A673 (cell line): ENCODE measurements at regions not wholly inside any gene's neighbourhood (a gene's known extent, or its start where the extent isn't known, plus 50 kb on each side); places are given as distances from the start of the nearest gene placed in this dataset.

Experiments
- EZH2 ChIP-seq: fragments of 200-600 bp; sonication (generic); IDR thresholded peaks from 2 replicates; pipeline ENCODE4 v1.6.1; 2017; ENCODE audit warnings: borderline replicate concordance, low read depth, mild to moderate bottlenecking, mixed read lengths, antibody characterized with exemption, low read length; ENCODE audit not compliant: poor library complexity, severe bottlenecking
- TF ChIP-seq, protein P1 (sequence below): fragments of 300-800, 200-600 bp; sonication (generic); conservative IDR thresholded peaks from 2 replicates; pipeline ENCODE4 v1.5.1; 2017; ENCODE audit warnings: low read depth, mild to moderate bottlenecking, antibody characterized with exemption, low read length, moderate library complexity, mixed read lengths

DNA sequence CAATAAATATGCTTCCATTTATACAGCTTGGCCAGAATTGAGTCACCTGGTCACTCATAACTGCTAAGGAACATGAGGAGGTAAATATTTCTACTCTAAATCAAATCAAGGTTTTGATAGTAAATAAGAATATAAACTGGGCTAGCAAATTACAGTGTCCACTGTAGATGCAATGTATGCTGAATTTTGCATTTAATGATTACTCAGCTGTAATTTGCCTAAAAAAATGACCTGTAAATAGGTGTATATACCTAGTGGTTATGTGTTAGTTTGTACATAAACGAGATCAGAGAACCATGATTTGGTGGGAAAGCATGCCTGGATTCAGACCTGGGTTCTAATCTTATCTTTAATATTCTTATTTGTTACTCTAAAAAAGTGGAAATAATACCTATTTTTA, 76.6 kb upstream of the CNTN1 start:
- TF ChIP-seq, protein P1, sequence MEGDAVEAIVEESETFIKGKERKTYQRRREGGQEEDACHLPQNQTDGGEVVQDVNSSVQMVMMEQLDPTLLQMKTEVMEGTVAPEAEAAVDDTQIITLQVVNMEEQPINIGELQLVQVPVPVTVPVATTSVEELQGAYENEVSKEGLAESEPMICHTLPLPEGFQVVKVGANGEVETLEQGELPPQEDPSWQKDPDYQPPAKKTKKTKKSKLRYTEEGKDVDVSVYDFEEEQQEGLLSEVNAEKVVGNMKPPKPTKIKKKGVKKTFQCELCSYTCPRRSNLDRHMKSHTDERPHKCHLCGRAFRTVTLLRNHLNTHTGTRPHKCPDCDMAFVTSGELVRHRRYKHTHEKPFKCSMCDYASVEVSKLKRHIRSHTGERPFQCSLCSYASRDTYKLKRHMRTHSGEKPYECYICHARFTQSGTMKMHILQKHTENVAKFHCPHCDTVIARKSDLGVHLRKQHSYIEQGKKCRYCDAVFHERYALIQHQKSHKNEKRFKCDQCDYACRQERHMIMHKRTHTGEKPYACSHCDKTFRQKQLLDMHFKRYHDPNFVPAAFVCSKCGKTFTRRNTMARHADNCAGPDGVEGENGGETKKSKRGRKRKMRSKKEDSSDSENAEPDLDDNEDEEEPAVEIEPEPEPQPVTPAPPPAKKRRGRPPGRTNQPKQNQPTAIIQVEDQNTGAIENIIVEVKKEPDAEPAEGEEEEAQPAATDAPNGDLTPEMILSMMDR: no peak
- no peak for TF ChIP-seq EZH2
